ENCODE measurements at regions not wholly inside any gene's neighbourhood (a gene's known extent, or its start where the extent isn't known, plus 50 kb on each side); places are given as distances from the start of the nearest gene placed in this dataset.

GRCh38 chr15:97870771-97871170 is 89.7 kb upstream of the ARRDC4 start:
- H3K4me3 ChIP-seq (ENCODE audit: low read depth, low read length) = no peak overlapping the region
- TF ChIP-seq CTCF (IDR thresholded peaks at IDR 0.05; ENCODE audit: borderline replicate concordance, insufficient read depth, low read depth, low read length) = no peak

GRCh38 chr15:97874139-97874538 is 86.4 kb upstream of the ARRDC4 start:
- H3K4me3 ChIP-seq (ENCODE audit: low read depth, low read length) = no peak overlapping the region
- TF ChIP-seq CTCF (IDR thresholded peaks at IDR 0.05; ENCODE audit: borderline replicate concordance, insufficient read depth, low read depth, low read length) = no peak

GRCh38 chr15:97875025-97875512 is 85.4 kb upstream of the ARRDC4 start:
- no peak for TF ChIP-seq CTCF (IDR thresholded peaks at IDR 0.05; ENCODE audit: borderline replicate concordance, insufficient read depth, low read depth, low read length)
- H3K4me3 ChIP-seq (ENCODE audit: low read depth, low read length) = no peak overlapping the region

GRCh38 chr15:97875513-97876280 is 84.8 kb upstream of the ARRDC4 start:
- no peak for TF ChIP-seq CTCF (IDR thresholded peaks at IDR 0.05; ENCODE audit: borderline replicate concordance, insufficient read depth, low read depth, low read length)
- no peak overlapping the region for H3K4me3 ChIP-seq (ENCODE audit: low read depth, low read length)

GRCh38 chr15:97876281-97876675 is 84.2 kb upstream of the ARRDC4 start:
- no peak for TF ChIP-seq CTCF (IDR thresholded peaks at IDR 0.05; ENCODE audit: borderline replicate concordance, insufficient read depth, low read depth, low read length)
- H3K4me3 ChIP-seq (ENCODE audit: low read depth, low read length) = no peak overlapping the region

- no peak overlapping the region for H3K4me3 ChIP-seq (ENCODE audit: low read depth, low read length)
- no peak for TF ChIP-seq CTCF (IDR thresholded peaks at IDR 0.05; ENCODE audit: borderline replicate concordance, insufficient read depth, low read depth, low read length)
Measured at GRCh38 chr15:97881346-97881965, 79.0 kb upstream of the ARRDC4 start.
